ENCODE measurements at regions not wholly inside any gene's neighbourhood (a gene's known extent, or its start where the extent isn't known, plus 50 kb on each side); places are given as distances from the start of the nearest gene placed in this dataset.

DNA sequence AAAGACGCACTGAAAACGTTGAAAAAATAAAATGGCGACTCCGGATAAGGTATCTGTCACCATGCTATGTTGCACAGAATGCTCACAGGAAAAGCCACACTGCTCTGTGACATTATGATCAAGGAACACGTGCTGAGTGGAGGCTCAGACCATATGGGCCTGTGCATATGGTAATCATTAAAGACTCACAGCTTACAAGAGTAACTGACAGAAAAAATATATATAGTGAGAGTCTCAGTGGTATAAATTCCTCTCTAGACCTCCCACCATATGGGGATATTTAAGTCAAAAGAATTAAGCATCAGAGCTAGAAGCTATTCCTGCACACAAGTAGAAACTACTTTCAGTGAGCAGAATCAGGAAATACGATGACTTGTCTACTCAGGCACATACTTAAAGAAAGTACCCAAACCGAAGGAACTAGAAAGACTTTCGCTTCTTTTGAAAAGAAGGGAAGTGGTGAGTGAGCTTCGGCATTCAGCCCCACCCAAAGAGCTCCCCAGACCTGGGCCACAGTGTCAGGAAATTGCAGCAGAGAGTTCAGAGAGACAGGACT lies 65.1 kb upstream of the MPP7 start:
- TF ChIP-seq, protein P1, sequence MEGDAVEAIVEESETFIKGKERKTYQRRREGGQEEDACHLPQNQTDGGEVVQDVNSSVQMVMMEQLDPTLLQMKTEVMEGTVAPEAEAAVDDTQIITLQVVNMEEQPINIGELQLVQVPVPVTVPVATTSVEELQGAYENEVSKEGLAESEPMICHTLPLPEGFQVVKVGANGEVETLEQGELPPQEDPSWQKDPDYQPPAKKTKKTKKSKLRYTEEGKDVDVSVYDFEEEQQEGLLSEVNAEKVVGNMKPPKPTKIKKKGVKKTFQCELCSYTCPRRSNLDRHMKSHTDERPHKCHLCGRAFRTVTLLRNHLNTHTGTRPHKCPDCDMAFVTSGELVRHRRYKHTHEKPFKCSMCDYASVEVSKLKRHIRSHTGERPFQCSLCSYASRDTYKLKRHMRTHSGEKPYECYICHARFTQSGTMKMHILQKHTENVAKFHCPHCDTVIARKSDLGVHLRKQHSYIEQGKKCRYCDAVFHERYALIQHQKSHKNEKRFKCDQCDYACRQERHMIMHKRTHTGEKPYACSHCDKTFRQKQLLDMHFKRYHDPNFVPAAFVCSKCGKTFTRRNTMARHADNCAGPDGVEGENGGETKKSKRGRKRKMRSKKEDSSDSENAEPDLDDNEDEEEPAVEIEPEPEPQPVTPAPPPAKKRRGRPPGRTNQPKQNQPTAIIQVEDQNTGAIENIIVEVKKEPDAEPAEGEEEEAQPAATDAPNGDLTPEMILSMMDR (conservative IDR thresholded peaks at IDR 0.05; ENCODE audit: low read depth, low read length), result no peak
- no peak for TF ChIP-seq CHD1 (IDR thresholded peaks at IDR 0.05; ENCODE audit: low read depth, low read length)
- TF ChIP-seq POLR2A (IDR thresholded peaks at IDR 0.05; ENCODE audit: low read depth, low read length), result no peak
- TF ChIP-seq RFX5 (IDR thresholded peaks at IDR 0.05; ENCODE audit: low read depth, low read length), result no peak
- no peak for TF ChIP-seq MAFK (IDR thresholded peaks at IDR 0.05; ENCODE audit: low read depth, low read length)

All from IMR-90 (cell line).